ENCODE measurements at regions not wholly inside any gene's neighbourhood (a gene's known extent, or its start where the extent isn't known, plus 50 kb on each side); places are given as distances from the start of the nearest gene placed in this dataset.
"Not testable (repeated sequence)": the region's sequence is repeated elsewhere in the genome, so short reads cannot be mapped to it uniquely, and the experiment has no call there.

GRCh38 chr4:174183259-174183658, 100.2 kb downstream of the FBXO8 start:
- peaks cover 0 to 8% (median 2%) of the 10 kb centered on the region in 6 donors for H3K9me3 Mint-ChIP-seq
- H3K4me1 Mint-ChIP-seq = no peaks in the 10 kb centered on the region
- H3K27me3 Mint-ChIP-seq (ENCODE audit: low read depth in 3 of 3) = peaks cover 0 to 9% (median 2%) of the 10 kb centered on the region in 3 donors
- no peak for DNase-seq
- no peak overlapping the region for H3K27ac Mint-ChIP-seq
- H3K36me3 Mint-ChIP-seq = no peaks in the 10 kb centered on the region
- no peak overlapping the region for H3K4me3 Mint-ChIP-seq

DNA sequence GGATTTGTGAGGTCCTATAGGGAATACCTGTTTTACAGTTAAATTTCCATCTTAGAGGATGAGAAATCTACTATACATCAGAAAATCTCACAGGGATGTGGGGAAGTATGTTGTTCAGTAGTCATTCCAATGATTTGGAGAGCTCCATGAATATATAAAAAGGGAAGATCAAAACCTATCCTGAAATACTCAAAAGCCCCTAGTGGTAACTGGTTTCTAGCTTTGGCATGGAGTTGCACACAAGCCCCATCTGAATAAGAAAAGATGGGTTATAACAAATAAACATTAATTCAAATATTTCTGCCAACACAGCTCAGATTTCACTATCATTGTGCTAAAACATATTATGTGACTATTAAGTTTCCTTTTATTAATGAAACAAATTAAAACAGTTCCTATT, 101.6 kb downstream of the FBXO8 start:
- H3K4me1 Mint-ChIP-seq = no peaks in the 10 kb centered on the region
- H3K27ac Mint-ChIP-seq = no peak overlapping the region
- H3K27me3 Mint-ChIP-seq (ENCODE audit: low read depth in 3 of 3) = peaks cover 0 to 8% (median 2%) of the 10 kb centered on the region in 3 donors
- H3K4me3 Mint-ChIP-seq = no peak overlapping the region
- H3K9me3 Mint-ChIP-seq = peaks cover 0 to 6% (median 2%) of the 10 kb centered on the region in 6 donors
- DNase-seq = no peak
- H3K36me3 Mint-ChIP-seq = no peaks in the 10 kb centered on the region

- H3K4me1 Mint-ChIP-seq = no peaks in the 10 kb centered on the region
- no peak overlapping the region for H3K4me3 Mint-ChIP-seq
- H3K9me3 Mint-ChIP-seq = peaks cover 0 to 11% (median 3%) of the 10 kb centered on the region in 6 donors
- H3K27ac Mint-ChIP-seq = no peak overlapping the region
- peaks cover 0 to 3% (median 0%) of the 10 kb centered on the region in 3 donors for H3K36me3 Mint-ChIP-seq
- no peak for DNase-seq
- peaks cover 2 to 3% (median 2%) of the 10 kb centered on the region in 3 donors for H3K27me3 Mint-ChIP-seq (ENCODE audit: low read depth in 3 of 3)
Observed at GRCh38 chr4:174177536-174177935, 105.9 kb downstream of the FBXO8 start.

DNA sequence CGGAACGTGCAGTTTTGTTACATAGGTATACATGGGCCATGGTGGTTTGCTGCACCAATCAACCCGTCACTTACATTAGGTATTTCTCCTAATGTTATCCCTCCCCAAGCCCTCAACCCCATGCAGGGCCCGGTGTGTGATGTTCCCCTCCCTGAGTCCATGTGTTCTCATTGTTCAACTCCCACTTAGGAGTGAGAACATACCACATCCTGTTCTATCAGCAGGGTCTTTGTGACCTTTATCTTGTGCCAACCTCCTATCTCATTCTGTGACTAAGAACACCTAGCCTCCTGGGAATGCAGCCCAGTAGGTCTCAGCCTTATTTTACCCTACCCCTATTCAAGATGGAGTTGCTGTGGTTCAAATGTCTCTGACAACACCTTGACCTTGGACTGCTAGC, 107.6 kb downstream of the FBXO8 start:
- not testable (repeated sequence) for H3K36me3 Mint-ChIP-seq; H3K4me1 Mint-ChIP-seq; H3K27me3 Mint-ChIP-seq (ENCODE audit: low read depth in 3 of 3); H3K4me3 Mint-ChIP-seq; H3K27ac Mint-ChIP-seq; DNase-seq
- H3K9me3 Mint-ChIP-seq = peaks cover 0 to 11% (median 3%) of the 10 kb centered on the region in 6 donors

DNA sequence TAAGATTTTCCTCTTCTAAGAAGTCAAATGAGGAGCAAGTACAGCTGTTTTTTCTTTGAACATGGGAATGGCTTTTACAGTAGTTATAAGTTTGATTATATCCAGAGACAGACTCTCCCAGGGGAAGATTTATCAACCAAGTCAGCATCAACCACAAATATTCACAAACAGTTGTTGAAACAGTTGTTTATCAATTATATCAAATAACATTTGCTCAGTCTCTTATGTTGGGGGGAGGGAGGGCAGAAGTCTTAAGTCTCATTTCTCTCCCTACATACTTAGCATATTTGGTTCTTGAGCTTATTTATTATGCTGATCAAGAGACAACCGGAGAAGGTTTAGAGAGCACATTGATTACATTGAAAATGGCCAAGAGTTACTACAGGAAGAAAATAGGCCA, 110.1 kb downstream of the FBXO8 start:
- Mint-ChIP-seq H3K4me1 (no peaks in the 10 kb centered on the region), H3K27ac (no peak overlapping the region), H3K4me3 (no peak overlapping the region), H3K9me3 (peaks cover 0 to 11% (median 3%) of the 10 kb centered on the region in 6 donors), H3K36me3 (peaks cover 0 to 3% (median 0%) of the 10 kb centered on the region in 3 donors), H3K27me3 (ENCODE audit: low read depth in 3 of 3) (peaks cover 2 to 3% (median 2%) of the 10 kb centered on the region in 3 donors)
- DNase-seq = no peak

DNA sequence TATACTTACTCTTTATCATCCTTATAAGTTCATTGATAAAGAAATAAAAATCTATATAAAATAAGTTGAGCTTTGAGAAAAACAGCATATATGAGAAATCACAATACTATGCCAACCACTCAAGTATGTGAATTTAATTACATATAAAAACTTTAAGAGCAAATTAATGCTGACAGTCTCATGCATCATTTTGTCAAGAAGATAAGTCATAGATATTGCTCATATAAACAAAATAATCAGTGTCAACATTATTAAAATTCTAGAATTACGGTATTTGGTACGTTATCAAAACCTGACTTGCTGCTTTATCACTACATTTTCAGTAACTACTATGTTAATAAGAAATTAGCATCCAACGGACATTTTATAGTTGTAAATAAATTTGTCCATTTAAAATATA, 111.2 kb downstream of the FBXO8 start:
- H3K27ac Mint-ChIP-seq = no peak overlapping the region
- H3K36me3 Mint-ChIP-seq = peaks cover 0 to 3% (median 0%) of the 10 kb centered on the region in 3 donors
- peaks cover 0 to 11% (median 3%) of the 10 kb centered on the region in 6 donors for H3K9me3 Mint-ChIP-seq
- no peak overlapping the region for H3K4me3 Mint-ChIP-seq
- no peak for DNase-seq
- peaks cover 2 to 5% (median 2%) of the 10 kb centered on the region in 3 donors for H3K27me3 Mint-ChIP-seq (ENCODE audit: low read depth in 3 of 3)
- no peaks in the 10 kb centered on the region for H3K4me1 Mint-ChIP-seq

DNA sequence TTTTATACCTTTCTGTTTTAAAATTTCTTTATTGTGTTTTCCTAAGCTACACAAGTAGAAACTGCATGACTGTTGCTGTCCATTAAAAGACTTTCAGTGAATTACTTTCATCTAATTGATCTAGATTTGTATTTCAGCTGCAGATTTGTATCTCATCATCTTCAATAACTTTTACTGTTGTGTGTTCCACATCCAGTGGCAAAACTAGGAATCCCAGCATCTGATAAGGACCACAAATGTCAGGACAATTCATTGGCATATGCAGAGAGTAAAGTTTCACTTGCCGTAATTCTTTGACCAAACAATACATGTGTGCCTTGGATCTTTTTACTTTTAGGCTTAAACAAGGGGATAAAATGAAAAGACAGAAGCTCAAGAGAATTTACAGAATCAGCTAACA, 112.6 kb downstream of the FBXO8 start:
- DNase-seq = no peak
- Mint-ChIP-seq H3K27me3 (ENCODE audit: low read depth in 3 of 3) (peaks cover 2% of the 10 kb centered on the region in 3 donors), H3K36me3 (peaks cover 0 to 3% (median 0%) of the 10 kb centered on the region in 3 donors), H3K9me3 (peaks cover 0 to 5% (median 2%) of the 10 kb centered on the region in 6 donors), H3K4me3 (no peak overlapping the region), H3K4me1 (no peaks in the 10 kb centered on the region), H3K27ac (no peak overlapping the region)

- Mint-ChIP-seq H3K27me3 (ENCODE audit: low read depth in 3 of 3) (peaks cover 2% of the 10 kb centered on the region in 3 donors), H3K36me3 (peaks cover 0 to 3% (median 0%) of the 10 kb centered on the region in 3 donors), H3K9me3 (peaks cover 0 to 7% (median 2%) of the 10 kb centered on the region in 6 donors), H3K4me1 (no peaks in the 10 kb centered on the region), H3K27ac (no peak overlapping the region), H3K4me3 (no peak overlapping the region)
- no peak for DNase-seq
Observed at GRCh38 chr4:174170091-174170490, 113.4 kb downstream of the FBXO8 start.

- H3K36me3 Mint-ChIP-seq = no peaks in the 10 kb centered on the region
- peaks cover 3 to 8% (median 7%) of the 10 kb centered on the region in 3 donors for H3K27me3 Mint-ChIP-seq (ENCODE audit: low read depth in 3 of 3)
- H3K4me1 Mint-ChIP-seq = no peaks in the 10 kb centered on the region
- H3K9me3 Mint-ChIP-seq = no peaks in the 10 kb centered on the region
- H3K27ac Mint-ChIP-seq = no peak overlapping the region
- H3K4me3 Mint-ChIP-seq = no peak overlapping the region
- no peak for DNase-seq
Observed at GRCh38 chr4:174157106-174157607, 126.3 kb downstream of the FBXO8 start.

DNA sequence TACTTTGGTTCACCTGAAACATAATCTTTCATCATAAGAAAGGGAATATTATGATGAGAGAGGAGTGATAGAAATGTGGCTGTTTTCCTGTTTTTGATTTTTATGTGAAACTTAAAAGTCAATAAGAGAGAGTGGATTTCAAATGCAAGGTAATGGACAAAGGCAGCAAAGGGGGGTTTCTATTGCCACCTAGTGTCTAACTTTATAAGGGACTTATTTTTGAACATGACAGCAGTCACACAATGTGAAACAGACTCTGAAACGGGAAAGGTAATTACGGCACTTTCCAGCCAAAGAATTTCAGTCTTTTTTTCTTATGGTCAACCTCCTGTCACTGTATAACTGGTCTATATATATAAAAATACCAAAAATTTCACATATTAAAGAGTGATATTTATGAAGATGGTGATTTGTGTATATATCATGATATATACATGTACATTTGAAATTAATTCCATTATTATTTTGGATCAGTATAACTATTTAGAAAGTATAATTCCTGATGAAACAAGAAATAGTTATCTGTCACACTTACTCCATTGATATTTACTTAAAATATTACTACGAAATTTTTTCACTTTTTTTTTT, 127.1 kb downstream of the FBXO8 start:
- DNase-seq = peak in 1 of 3 donors; percentile 1
- no peaks in the 10 kb centered on the region for H3K36me3 Mint-ChIP-seq
- H3K27ac Mint-ChIP-seq = no peak overlapping the region
- H3K27me3 Mint-ChIP-seq (ENCODE audit: low read depth in 3 of 3) = peaks cover 3 to 8% (median 7%) of the 10 kb centered on the region in 3 donors
- H3K4me3 Mint-ChIP-seq = no peak overlapping the region
- no peaks in the 10 kb centered on the region for H3K9me3 Mint-ChIP-seq
- H3K4me1 Mint-ChIP-seq = no peaks in the 10 kb centered on the region

DNA sequence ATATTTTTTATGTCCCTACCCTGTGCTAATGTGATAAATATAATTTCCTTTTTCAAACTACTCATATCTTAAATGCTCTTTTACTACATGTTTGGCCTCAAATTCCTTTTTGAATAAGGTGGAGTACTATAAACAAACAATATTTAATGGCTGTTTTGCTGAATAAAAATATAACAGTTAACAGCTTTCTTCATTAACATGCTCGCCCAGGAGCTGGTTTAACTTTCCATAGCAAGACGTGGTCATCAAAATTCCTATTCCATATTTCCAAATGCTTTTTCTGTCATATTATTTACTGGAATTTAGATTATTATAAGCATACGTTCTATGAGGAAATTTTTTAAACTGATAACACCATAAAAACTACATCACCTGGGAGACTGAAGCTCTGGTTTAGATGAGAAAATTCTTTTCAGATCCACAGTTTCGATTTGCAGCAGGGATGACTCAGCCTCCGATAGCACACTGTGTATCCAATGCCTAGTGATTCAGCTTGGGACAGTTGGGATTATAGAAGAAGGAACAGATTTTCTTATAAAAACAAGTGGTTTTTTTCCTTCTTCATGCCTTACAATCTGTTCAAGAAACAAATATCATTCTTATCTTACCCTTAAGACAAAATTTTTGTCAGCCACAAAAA, 129.1 kb downstream of the FBXO8 start:
- Mint-ChIP-seq H3K27me3 (ENCODE audit: low read depth in 3 of 3) (peaks cover 3 to 8% (median 7%) of the 10 kb centered on the region in 3 donors), H3K4me3 (no peak overlapping the region), H3K9me3 (no peaks in the 10 kb centered on the region), H3K4me1 (no peaks in the 10 kb centered on the region), H3K27ac (no peak overlapping the region), H3K36me3 (no peaks in the 10 kb centered on the region)
- no peak for DNase-seq

DNA sequence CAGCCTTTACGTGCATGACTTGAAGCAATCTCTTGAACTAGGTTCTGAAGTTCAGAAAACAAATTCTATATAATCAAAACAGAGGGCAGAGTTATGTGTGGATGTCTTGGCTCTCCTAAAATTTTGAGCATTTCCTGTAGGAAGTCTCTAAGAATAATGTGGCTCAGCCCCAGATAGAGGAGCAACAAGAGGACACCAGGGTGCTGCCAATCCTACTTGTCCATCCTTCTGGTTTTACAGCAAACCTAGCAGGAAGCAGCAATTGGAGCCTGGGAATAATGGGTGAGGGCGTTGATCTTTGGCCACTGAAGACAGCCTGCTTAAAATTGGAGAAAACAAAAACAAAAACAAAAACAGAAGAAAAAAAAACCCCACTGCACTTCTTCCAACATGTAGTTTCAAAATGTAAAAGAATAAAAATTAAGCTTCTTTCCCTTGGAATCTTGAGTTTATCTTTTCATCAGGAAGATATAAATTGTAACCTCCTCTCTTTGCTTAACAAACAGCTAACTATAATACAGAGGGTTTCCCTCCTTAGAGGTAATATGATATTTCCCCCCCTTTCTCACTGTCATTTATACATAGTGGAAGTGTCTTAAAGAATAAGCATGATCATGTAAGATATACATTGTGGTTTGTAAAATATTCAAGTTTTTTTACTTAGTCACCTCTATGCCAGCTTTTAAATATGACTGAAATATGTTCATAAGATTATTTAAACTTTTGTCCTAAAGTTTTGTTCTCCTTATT, 130.6 kb downstream of the FBXO8 start:
- Mint-ChIP-seq H3K9me3 (no peaks in the 10 kb centered on the region), H3K27me3 (ENCODE audit: low read depth in 3 of 3) (peaks cover 3 to 8% (median 6%) of the 10 kb centered on the region in 3 donors), H3K27ac (no peak overlapping the region), H3K4me1 (no peaks in the 10 kb centered on the region), H3K36me3 (no peaks in the 10 kb centered on the region), H3K4me3 (no peak overlapping the region)
- DNase-seq = no peak

GRCh38 chr4:174147863-174148262, 135.6 kb downstream of the FBXO8 start:
- Mint-ChIP-seq H3K27me3 (ENCODE audit: low read depth in 3 of 3) (peaks cover 0 to 5% (median 3%) of the 10 kb centered on the region in 3 donors), H3K36me3 (no peaks in the 10 kb centered on the region), H3K27ac (no peak overlapping the region), H3K4me3 (no peak overlapping the region), H3K4me1 (no peaks in the 10 kb centered on the region), H3K9me3 (peaks cover 0 to 5% (median 0%) of the 10 kb centered on the region in 6 donors)
- DNase-seq = no peak

GRCh38 chr4:174144106-174144505, 139.4 kb downstream of the FBXO8 start:
- Mint-ChIP-seq H3K36me3 (no peaks in the 10 kb centered on the region), H3K4me1 (no peaks in the 10 kb centered on the region), H3K27ac (no peak overlapping the region)

More at GRCh38 chr4:174144106-174144505, 139.4 kb downstream of the FBXO8 start:
- Mint-ChIP-seq H3K27me3 (ENCODE audit: low read depth in 3 of 3) (peaks cover 0 to 2% (median 0%) of the 10 kb centered on the region in 3 donors), H3K9me3 (peaks cover 0 to 5% (median 0%) of the 10 kb centered on the region in 6 donors), H3K4me3 (no peak overlapping the region)
- DNase-seq = no peak
